ENCODE measurements at regions not wholly inside any gene's neighbourhood (a gene's known extent, or its start where the extent isn't known, plus 50 kb on each side); places are given as distances from the start of the nearest gene placed in this dataset.

DNA sequence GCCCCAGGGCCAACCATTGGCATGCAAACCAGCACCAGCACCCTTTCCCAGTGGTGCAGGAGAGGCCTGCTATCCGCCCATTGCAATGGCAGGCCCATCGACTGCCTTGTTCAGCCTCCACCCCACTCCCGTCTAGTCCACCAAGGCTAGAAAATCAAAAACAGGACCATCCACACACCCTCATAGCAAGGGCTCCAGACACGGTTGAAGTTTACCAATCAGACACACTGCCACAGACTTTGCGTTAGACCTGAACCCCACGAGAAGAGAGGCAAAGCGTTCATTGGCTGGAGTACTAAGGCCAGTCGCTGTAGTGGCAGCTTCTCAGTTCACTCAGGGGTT is 95.3 kb upstream of the TEX51 start:
- TF ChIP-seq, protein P1, sequence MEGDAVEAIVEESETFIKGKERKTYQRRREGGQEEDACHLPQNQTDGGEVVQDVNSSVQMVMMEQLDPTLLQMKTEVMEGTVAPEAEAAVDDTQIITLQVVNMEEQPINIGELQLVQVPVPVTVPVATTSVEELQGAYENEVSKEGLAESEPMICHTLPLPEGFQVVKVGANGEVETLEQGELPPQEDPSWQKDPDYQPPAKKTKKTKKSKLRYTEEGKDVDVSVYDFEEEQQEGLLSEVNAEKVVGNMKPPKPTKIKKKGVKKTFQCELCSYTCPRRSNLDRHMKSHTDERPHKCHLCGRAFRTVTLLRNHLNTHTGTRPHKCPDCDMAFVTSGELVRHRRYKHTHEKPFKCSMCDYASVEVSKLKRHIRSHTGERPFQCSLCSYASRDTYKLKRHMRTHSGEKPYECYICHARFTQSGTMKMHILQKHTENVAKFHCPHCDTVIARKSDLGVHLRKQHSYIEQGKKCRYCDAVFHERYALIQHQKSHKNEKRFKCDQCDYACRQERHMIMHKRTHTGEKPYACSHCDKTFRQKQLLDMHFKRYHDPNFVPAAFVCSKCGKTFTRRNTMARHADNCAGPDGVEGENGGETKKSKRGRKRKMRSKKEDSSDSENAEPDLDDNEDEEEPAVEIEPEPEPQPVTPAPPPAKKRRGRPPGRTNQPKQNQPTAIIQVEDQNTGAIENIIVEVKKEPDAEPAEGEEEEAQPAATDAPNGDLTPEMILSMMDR (IDR thresholded peaks at IDR 0.05; ENCODE audit: insufficient read depth, low read length) = no peak
- TF ChIP-seq POLR2AphosphoS5 (IDR thresholded peaks at IDR 0.05; ENCODE audit: low read depth) = no peak
